ENCODE measurements at regions not wholly inside any gene's neighbourhood (a gene's known extent, or its start where the extent isn't known, plus 50 kb on each side); places are given as distances from the start of the nearest gene placed in this dataset.

- DNase-seq (ENCODE audit: low read depth in 2 of 2): no peak
- Histone ChIP-seq H3K79me2 (ENCODE audit: control insufficient read depth, insufficient read depth, low read length) (no peaks in the 10 kb centered on the region), H3K4me1 (ENCODE audit: control insufficient read depth, extremely low read depth, insufficient read depth, low read length) (no peaks in the 10 kb centered on the region), H3K4me2 (ENCODE audit: extremely low read depth, insufficient read depth, low read length) (no peak overlapping the region), H3K4me3 (replicated peaks in 1 of 4; ENCODE audit: control extremely low read depth in 1 of 4, insufficient read depth in 1 of 4, low read depth in 3 of 4, low read length in 4 of 4) (no peak overlapping the region), H3K27ac (ENCODE audit: insufficient read depth, low read length) (no peak overlapping the region), H3K27me3 (ENCODE audit: control insufficient read depth, insufficient read depth, low read length) (no peaks in the 10 kb centered on the region), H3K9me3 (ENCODE audit: control insufficient read depth, insufficient read depth, low read depth, low read length) (no peaks in the 10 kb centered on the region), H3K9ac (ENCODE audit: insufficient read depth, low read length) (no peak overlapping the region), H4K20me1 (ENCODE audit: control insufficient read depth, extremely low read depth, insufficient read depth, low read length) (no peaks in the 10 kb centered on the region), H3K36me3 (ENCODE audit: control insufficient read depth, insufficient read depth, low read length) (no peaks in the 10 kb centered on the region), H2AFZ (ENCODE audit: low read length) (no peak overlapping the region)
- TF ChIP-seq EZH2 (IDR thresholded peaks at IDR 0.05; ENCODE audit: low read length, missing control alignments) (no peak), CTCF (conservative IDR thresholded peaks at IDR 0.05 in 1 of 2, IDR thresholded peaks at IDR 0.05 in 1 of 2; ENCODE audit: low read depth in 1 of 2, low read length in 2 of 2) (no peak)
Observed at GRCh38 chr4:35511851-35512250, 732.5 kb downstream of the ARAP2 start.

- H3K9me3 ChIP-seq (ENCODE audit: control insufficient read depth, insufficient read depth, low read depth, low read length): no peaks in the 10 kb centered on the region
- no peak overlapping the region for H3K4me3 ChIP-seq (replicated peaks in 1 of 4; ENCODE audit: control extremely low read depth in 1 of 4, insufficient read depth in 1 of 4, low read depth in 3 of 4, low read length in 4 of 4)
- no peak overlapping the region for H3K9ac ChIP-seq (ENCODE audit: insufficient read depth, low read length)
- H3K4me2 ChIP-seq (ENCODE audit: extremely low read depth, insufficient read depth, low read length): no peak overlapping the region
- no peak overlapping the region for H2AFZ ChIP-seq (ENCODE audit: low read length)
- DNase-seq (ENCODE audit: low read depth in 2 of 2): no peak
- no peaks in the 10 kb centered on the region for H3K4me1 ChIP-seq (ENCODE audit: control insufficient read depth, extremely low read depth, insufficient read depth, low read length)
- H3K36me3 ChIP-seq (ENCODE audit: control insufficient read depth, insufficient read depth, low read length): no peaks in the 10 kb centered on the region
- no peaks in the 10 kb centered on the region for H3K79me2 ChIP-seq (ENCODE audit: control insufficient read depth, insufficient read depth, low read length)
- no peak for TF ChIP-seq CTCF (conservative IDR thresholded peaks at IDR 0.05 in 1 of 2, IDR thresholded peaks at IDR 0.05 in 1 of 2; ENCODE audit: low read depth in 1 of 2, low read length in 2 of 2)
- TF ChIP-seq EZH2 (IDR thresholded peaks at IDR 0.05; ENCODE audit: low read length, missing control alignments): no peak
- H3K27ac ChIP-seq (ENCODE audit: insufficient read depth, low read length): no peak overlapping the region
- H4K20me1 ChIP-seq (ENCODE audit: control insufficient read depth, extremely low read depth, insufficient read depth, low read length): no peaks in the 10 kb centered on the region
- H3K27me3 ChIP-seq (ENCODE audit: control insufficient read depth, insufficient read depth, low read length): no peaks in the 10 kb centered on the region
Observed at GRCh38 chr4:35516102-35516501, 728.2 kb downstream of the ARAP2 start.

- H3K9me3 ChIP-seq (ENCODE audit: control insufficient read depth, insufficient read depth, low read depth, low read length): no peaks in the 10 kb centered on the region
- no peaks in the 10 kb centered on the region for H3K27me3 ChIP-seq (ENCODE audit: control insufficient read depth, insufficient read depth, low read length)
- H4K20me1 ChIP-seq (ENCODE audit: control insufficient read depth, extremely low read depth, insufficient read depth, low read length): no peaks in the 10 kb centered on the region
- TF ChIP-seq EZH2 (IDR thresholded peaks at IDR 0.05; ENCODE audit: low read length, missing control alignments): no peak
- TF ChIP-seq CTCF (conservative IDR thresholded peaks at IDR 0.05 in 1 of 2, IDR thresholded peaks at IDR 0.05 in 1 of 2; ENCODE audit: low read depth in 1 of 2, low read length in 2 of 2): no peak
- no peaks in the 10 kb centered on the region for H3K79me2 ChIP-seq (ENCODE audit: control insufficient read depth, insufficient read depth, low read length)
- no peak overlapping the region for H3K27ac ChIP-seq (ENCODE audit: insufficient read depth, low read length)
- no peak for DNase-seq (ENCODE audit: low read depth in 2 of 2)
- no peaks in the 10 kb centered on the region for H3K36me3 ChIP-seq (ENCODE audit: control insufficient read depth, insufficient read depth, low read length)
- H3K4me1 ChIP-seq (ENCODE audit: control insufficient read depth, extremely low read depth, insufficient read depth, low read length): no peaks in the 10 kb centered on the region
- no peak overlapping the region for H2AFZ ChIP-seq (ENCODE audit: low read length)
- no peak overlapping the region for H3K4me2 ChIP-seq (ENCODE audit: extremely low read depth, insufficient read depth, low read length)
- no peak overlapping the region for H3K9ac ChIP-seq (ENCODE audit: insufficient read depth, low read length)
- no peak overlapping the region for H3K4me3 ChIP-seq (replicated peaks in 1 of 4; ENCODE audit: control extremely low read depth in 1 of 4, insufficient read depth in 1 of 4, low read depth in 3 of 4, low read length in 4 of 4)
Observed at GRCh38 chr4:35520059-35520458, 724.3 kb downstream of the ARAP2 start.

Data from fibroblast of lung (primary cell).